AG09309 (cell line): ENCODE measurements at regions not wholly inside any gene's neighbourhood (a gene's known extent, or its start where the extent isn't known, plus 50 kb on each side); places are given as distances from the start of the nearest gene placed in this dataset.

ENCODE experiments used
- DNase-seq: peaks from one replicate; pipeline ENCODE4 v3.0.0-alpha.2; 2010; ENCODE audit warnings: low read depth
- H3K4me3 ChIP-seq: 2 replicates; pipeline ENCODE4 v1.5.1; 2011; ENCODE audit warnings: mild to moderate bottlenecking, low read depth, low read length, moderate library complexity; ENCODE audit not compliant: control insufficient read depth
- CTCF ChIP-seq: IDR thresholded peaks from 2 replicates; pipeline ENCODE4 v1.5.1; 2011; ENCODE audit warnings: mild to moderate bottlenecking, low read depth, low read length, inconsistent platforms; ENCODE audit not compliant: insufficient read depth, control insufficient read depth; ENCODE audit errors: missing control alignments

GRCh38 chr6:125439512-125439911 is 137.7 kb upstream of the HDDC2 start:
- DNase-seq = no peak
- TF ChIP-seq CTCF = no peak
- no peak overlapping the region for H3K4me3 ChIP-seq

GRCh38 chr6:125444006-125444923 is 142.5 kb upstream of the HDDC2 start:
- TF ChIP-seq CTCF = no peak
- no peak overlapping the region for H3K4me3 ChIP-seq

GRCh38 chr6:125445054-125445453 is 143.3 kb upstream of the HDDC2 start:
- TF ChIP-seq CTCF = no peak
- no peak for DNase-seq
- no peak overlapping the region for H3K4me3 ChIP-seq

More at GRCh38 chr6:125444006-125444923, 142.5 kb upstream of the HDDC2 start:
- DNase-seq = no peak

GRCh38 chr6:125446011-125446410 is 144.2 kb upstream of the HDDC2 start:
- no peak for DNase-seq
- TF ChIP-seq CTCF = no peak
- H3K4me3 ChIP-seq = no peak overlapping the region

GRCh38 chr6:125451750-125452149 is 150.0 kb upstream of the HDDC2 start:
- no peak for DNase-seq
- no peak for TF ChIP-seq CTCF
- no peak overlapping the region for H3K4me3 ChIP-seq

GRCh38 chr6:125453516-125453915 is 151.7 kb upstream of the HDDC2 start:
- no peak overlapping the region for H3K4me3 ChIP-seq
- DNase-seq = no peak
- TF ChIP-seq CTCF = no peak
